Esophagus muscularis mucosa (tissue), 4 donors: ENCODE measurements at regions not wholly inside any gene's neighbourhood (a gene's known extent, or its start where the extent isn't known, plus 50 kb on each side); places are given as distances from the start of the nearest gene placed in this dataset.

Source experiments
- CTCF ChIP-seq, 3 experiments: fragments of 200-600 bp in 2 of 3; fragments of 450-650 bp in 1 of 3; sonication (generic) in 2 of 3; IDR thresholded peaks; one replicate each; pipeline ENCODE4 v1.5.1; 2017 to 2019; ENCODE audit warnings: antibody characterized with exemption in 3 of 3, mild to moderate bottlenecking in 2 of 3, moderate library complexity in 1 of 3
- EP300 ChIP-seq: sonication (generic); formaldehyde crosslinking; IDR thresholded peaks from one replicate; pipeline ENCODE4 v1.6.1; 2017; ENCODE audit warnings: antibody characterized with exemption
- POLR2A ChIP-seq: fragments of 450-650 bp; IDR thresholded peaks from one replicate; pipeline ENCODE4 v1.6.1; 2017; ENCODE audit warnings: antibody characterized with exemption, moderate library complexity, mild to moderate bottlenecking, low read depth
- POLR2AphosphoS5 ChIP-seq, 2 donors: sonication (generic); formaldehyde crosslinking; IDR thresholded peaks; one replicate each; pipeline ENCODE4 v1.6.1; 2017; ENCODE audit warnings: antibody characterized with exemption in 2 of 2

GRCh38 chr9:89722712-89723111 lies 117.9 kb downstream of the GADD45G start:
- TF ChIP-seq CTCF (IDR thresholded peaks at IDR 0.05), result no peak
- no peak for TF ChIP-seq POLR2AphosphoS5 (IDR thresholded peaks at IDR 0.05)
- TF ChIP-seq POLR2A, result no peak
- TF ChIP-seq EP300, result no peak
